Parathyroid adenoma (tissue), 2 donors: ENCODE measurements at regions not wholly inside any gene's neighbourhood (a gene's known extent, or its start where the extent isn't known, plus 50 kb on each side); places are given as distances from the start of the nearest gene placed in this dataset.

Experiments
- H2AFZ ChIP-seq: fragments of 300-600 bp; sonication (generic); one replicate; pipeline ENCODE4 v1.7.0; 2017; ENCODE audit warnings: antibody characterized with exemption, mild to moderate bottlenecking
- H3K27ac ChIP-seq: fragments of 300-600 bp; sonication (generic); one replicate; pipeline ENCODE4 v1.7.0; 2017
- H3K27me3 ChIP-seq: fragments of 300-600 bp; sonication (generic); one replicate; pipeline ENCODE4 v1.7.0; 2017; ENCODE audit warnings: low read length; ENCODE audit not compliant: control insufficient read depth, insufficient read depth
- H3K36me3 ChIP-seq: fragments of 300-600 bp; sonication (generic); one replicate; pipeline ENCODE4 v1.7.0; 2017; ENCODE audit warnings: low read length; ENCODE audit not compliant: control insufficient read depth, insufficient read depth
- H3K4me1 ChIP-seq: fragments of 300-600 bp; sonication (generic); one replicate; pipeline ENCODE4 v1.7.0; 2017; ENCODE audit warnings: control low read depth
- H3K4me2 ChIP-seq: fragments of 300-600 bp; sonication (generic); one replicate; pipeline ENCODE4 v1.7.0; 2017; ENCODE audit warnings: low read length
- H3K4me3 ChIP-seq: fragments of 300-600 bp; sonication (generic); one replicate; pipeline ENCODE4 v1.7.0; 2017; ENCODE audit warnings: low read depth, low read length
- H3K79me2 ChIP-seq: fragments of 300-600 bp; sonication (generic); one replicate; pipeline ENCODE4 v1.7.0; 2017; ENCODE audit warnings: control low read depth
- H3K9ac ChIP-seq: fragments of 300-600 bp; sonication (generic); one replicate; pipeline ENCODE4 v1.7.0; 2017; ENCODE audit warnings: mild to moderate bottlenecking
- H3K9me3 ChIP-seq: fragments of 300-600 bp; sonication (generic); one replicate; pipeline ENCODE4 v1.7.0; 2017; ENCODE audit warnings: low read length; ENCODE audit not compliant: control insufficient read depth
- TF ChIP-seq, protein P1 (sequence below): fragments of 300-600 bp; sonication (generic); IDR thresholded peaks from one replicate; pipeline ENCODE4 v1.7.0; 2017; ENCODE audit warnings: antibody characterized with exemption, mild to moderate bottlenecking
- donor health status: primary hyperparathyroidism.

DNA sequence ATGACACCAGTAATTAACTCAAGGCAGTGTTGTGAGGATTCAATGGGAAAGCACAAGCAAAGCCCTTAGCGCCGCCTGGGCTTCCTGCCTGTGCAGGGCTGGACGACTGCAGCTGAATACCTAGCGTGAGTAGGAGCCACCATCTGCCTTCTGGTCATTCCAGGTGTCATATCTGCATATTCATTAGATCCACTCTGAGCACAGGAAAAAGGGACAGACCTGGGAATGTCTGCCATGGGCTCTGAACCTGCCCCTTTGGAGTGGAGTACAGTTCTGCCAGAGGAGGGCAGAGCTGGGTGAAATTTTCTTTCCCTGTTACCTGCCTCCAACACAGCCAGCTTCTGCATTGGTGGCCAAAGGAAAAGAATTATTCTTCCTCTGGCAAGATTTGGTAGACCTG lies 298.8 kb downstream of the NSG2 start:
- Histone ChIP-seq H2AFZ (no peak overlapping the region), H3K4me2 (no peak overlapping the region), H3K9ac (no peak overlapping the region), H3K4me3 (no peak overlapping the region), H3K9me3 (no peaks in the 10 kb centered on the region), H3K4me1 (no peaks in the 10 kb centered on the region), H3K36me3 (no peaks in the 10 kb centered on the region), H3K79me2 (no peaks in the 10 kb centered on the region), H3K27ac (no peak overlapping the region), H3K27me3 (no peaks in the 10 kb centered on the region)
- TF ChIP-seq, protein P1, sequence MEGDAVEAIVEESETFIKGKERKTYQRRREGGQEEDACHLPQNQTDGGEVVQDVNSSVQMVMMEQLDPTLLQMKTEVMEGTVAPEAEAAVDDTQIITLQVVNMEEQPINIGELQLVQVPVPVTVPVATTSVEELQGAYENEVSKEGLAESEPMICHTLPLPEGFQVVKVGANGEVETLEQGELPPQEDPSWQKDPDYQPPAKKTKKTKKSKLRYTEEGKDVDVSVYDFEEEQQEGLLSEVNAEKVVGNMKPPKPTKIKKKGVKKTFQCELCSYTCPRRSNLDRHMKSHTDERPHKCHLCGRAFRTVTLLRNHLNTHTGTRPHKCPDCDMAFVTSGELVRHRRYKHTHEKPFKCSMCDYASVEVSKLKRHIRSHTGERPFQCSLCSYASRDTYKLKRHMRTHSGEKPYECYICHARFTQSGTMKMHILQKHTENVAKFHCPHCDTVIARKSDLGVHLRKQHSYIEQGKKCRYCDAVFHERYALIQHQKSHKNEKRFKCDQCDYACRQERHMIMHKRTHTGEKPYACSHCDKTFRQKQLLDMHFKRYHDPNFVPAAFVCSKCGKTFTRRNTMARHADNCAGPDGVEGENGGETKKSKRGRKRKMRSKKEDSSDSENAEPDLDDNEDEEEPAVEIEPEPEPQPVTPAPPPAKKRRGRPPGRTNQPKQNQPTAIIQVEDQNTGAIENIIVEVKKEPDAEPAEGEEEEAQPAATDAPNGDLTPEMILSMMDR, result no peak

DNA sequence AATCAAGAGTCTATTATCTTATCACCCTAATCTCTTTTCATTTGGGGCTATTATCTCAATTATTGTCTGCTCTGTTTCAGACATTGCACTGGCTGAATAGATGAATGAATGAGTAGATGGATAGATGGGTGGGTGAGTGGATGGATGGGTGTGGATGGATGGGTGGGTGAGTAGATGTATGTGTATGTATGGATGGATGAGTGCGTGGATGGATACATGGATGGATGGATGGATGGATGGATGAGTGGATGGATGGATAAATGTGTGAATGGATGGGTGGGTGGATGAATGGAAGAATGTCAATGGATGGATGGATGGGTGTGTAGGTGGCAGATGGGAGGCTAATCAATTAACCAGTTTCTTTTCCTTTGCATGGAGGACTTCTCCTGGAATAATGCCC lies 301.7 kb downstream of the NSG2 start:
- no peak overlapping the region for H2AFZ ChIP-seq
- H3K4me2 ChIP-seq, result no peak overlapping the region
- no peaks in the 10 kb centered on the region for H3K36me3 ChIP-seq
- TF ChIP-seq, protein P1, result no peak
- H3K4me3 ChIP-seq, result no peak overlapping the region
- H3K27me3 ChIP-seq, result no peaks in the 10 kb centered on the region
- H3K27ac ChIP-seq, result no peak overlapping the region
- no peaks in the 10 kb centered on the region for H3K79me2 ChIP-seq
- no peak overlapping the region for H3K9ac ChIP-seq
- no peaks in the 10 kb centered on the region for H3K4me1 ChIP-seq
- no peaks in the 10 kb centered on the region for H3K9me3 ChIP-seq

DNA sequence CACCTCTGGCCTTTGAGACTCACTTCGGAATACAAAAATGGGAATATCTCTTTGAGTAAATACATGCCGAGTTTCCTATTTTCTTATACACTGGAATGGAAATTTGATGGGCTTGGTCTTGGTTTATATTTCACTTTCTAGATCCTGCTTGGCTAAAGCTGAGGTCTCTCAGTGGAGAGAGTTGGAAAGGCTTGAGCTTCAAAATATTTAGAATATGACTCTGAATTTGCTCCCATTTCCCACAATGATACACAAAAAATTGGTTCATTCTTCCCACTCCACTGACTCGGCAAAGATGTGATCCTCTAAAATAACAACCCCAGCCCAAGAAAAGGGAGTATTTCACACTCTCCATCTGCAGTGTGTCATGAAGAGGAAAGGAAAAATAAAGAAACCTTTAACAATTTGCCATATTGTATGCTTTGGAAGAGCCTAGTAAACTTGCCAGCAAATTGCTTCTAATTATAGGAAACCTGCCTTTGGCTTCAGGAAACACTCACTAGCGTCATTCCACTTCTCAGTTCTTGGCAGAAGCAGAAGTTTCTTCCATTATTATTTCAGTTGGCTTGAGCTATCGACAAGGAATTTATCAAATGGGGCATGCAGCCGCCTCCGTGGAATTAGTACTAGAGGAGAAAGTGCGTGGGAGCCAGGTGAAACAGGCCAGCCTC lies 302.9 kb downstream of the NSG2 start:
- Histone ChIP-seq H3K9me3 (no peaks in the 10 kb centered on the region), H3K27ac (no peak overlapping the region), H3K9ac (no peak overlapping the region), H3K4me2 (no peak overlapping the region), H3K79me2 (no peaks in the 10 kb centered on the region), H3K4me1 (no peaks in the 10 kb centered on the region), H3K4me3 (no peak overlapping the region), H3K36me3 (no peaks in the 10 kb centered on the region), H2AFZ (no peak overlapping the region), H3K27me3 (no peaks in the 10 kb centered on the region)
- TF ChIP-seq, protein P1, result no peak

DNA sequence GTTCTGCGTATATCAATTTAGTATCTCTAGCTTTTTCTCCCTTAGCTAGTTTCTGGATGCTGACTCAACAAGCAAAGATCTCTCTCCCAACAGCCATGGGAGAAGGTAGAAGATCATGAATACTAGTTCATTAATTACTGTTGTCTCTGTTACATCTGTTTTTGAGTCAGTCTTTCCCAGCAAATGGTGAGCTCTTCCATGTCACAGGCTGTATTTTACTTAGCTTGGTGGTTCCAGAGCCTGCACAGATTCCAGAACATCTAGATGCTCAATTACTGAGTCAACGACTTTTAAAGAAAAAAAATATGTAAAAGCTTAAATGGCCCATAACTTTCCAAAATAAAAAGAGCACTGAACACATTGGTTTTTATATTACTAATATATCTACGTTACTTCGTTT lies 307.2 kb downstream of the NSG2 start:
- H3K4me1 ChIP-seq, result no peaks in the 10 kb centered on the region
- H3K4me2 ChIP-seq, result no peak overlapping the region
- no peak overlapping the region for H3K27ac ChIP-seq
- H3K27me3 ChIP-seq, result no peaks in the 10 kb centered on the region
- H3K9me3 ChIP-seq, result no peaks in the 10 kb centered on the region
- H3K4me3 ChIP-seq, result no peak overlapping the region
- H3K9ac ChIP-seq, result no peak overlapping the region
- H3K36me3 ChIP-seq, result no peaks in the 10 kb centered on the region
- no peak overlapping the region for H2AFZ ChIP-seq
- TF ChIP-seq, protein P1, result no peak
- no peaks in the 10 kb centered on the region for H3K79me2 ChIP-seq

DNA sequence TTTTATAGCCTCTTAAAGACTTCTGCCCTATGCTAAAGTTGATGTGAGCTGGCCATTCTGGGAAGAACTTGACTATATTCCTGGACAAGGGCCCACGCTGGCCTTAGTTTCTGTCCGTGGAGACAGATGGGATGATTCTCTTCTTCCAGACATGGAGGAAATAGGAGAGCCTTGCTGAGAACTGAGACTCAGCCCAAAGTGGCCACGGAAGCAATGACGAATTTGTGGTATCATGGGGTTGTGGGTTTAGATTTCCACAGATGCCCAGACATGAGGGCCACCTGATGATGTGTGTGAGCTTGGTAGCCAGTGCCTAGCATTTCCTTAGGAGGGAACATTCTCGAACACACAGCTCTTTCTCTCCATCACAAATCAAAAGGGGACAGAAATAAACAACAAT lies 309.1 kb downstream of the NSG2 start:
- Histone ChIP-seq H3K9ac (no peak overlapping the region), H3K4me3 (no peak overlapping the region), H3K27me3 (no peaks in the 10 kb centered on the region), H3K4me2 (no peak overlapping the region), H3K27ac (no peak overlapping the region), H3K79me2 (no peaks in the 10 kb centered on the region), H3K9me3 (no peaks in the 10 kb centered on the region), H3K36me3 (no peaks in the 10 kb centered on the region), H2AFZ (no peak overlapping the region), H3K4me1 (no peaks in the 10 kb centered on the region)
- TF ChIP-seq, protein P1, result no peak
